ENCODE measurements at regions not wholly inside any gene's neighbourhood (a gene's known extent, or its start where the extent isn't known, plus 50 kb on each side); places are given as distances from the start of the nearest gene placed in this dataset.
A peak's percentile ranks its signal among the peaks of the same experiment; 100 is the strongest.
"Not testable (repeated sequence)": the region's sequence is repeated elsewhere in the genome, so short reads cannot be mapped to it uniquely, and the experiment has no call there.

DNA sequence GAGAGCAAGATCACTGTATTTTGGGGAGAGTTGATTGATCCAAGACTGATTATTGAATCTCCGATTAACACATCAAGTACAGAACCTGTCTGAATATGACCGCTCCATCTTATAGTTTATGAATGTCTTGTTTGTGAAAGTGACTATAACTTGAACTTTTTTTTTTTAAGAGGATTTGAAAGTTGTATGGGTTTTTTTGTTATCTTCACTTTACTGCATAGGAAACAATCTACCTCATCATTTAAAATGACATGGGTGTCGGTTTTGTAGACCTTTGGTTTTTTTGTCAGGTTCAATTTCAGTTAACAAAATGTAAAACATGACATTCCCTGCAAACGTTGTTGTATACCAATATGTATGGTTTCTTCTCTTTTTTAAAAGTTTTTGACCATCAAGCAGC, 103.0 kb upstream of the NUDT6 start:
- H3K36me3 ChIP-seq (ENCODE audit: control insufficient read depth in 2 of 2, insufficient read depth in 2 of 2, low read length in 1 of 2), result no peaks in the 10 kb centered on the region
- ChIA-PET CTCF (no interaction called here), POLR2A (no interaction called here), SMC1A (ENCODE audit: uncharacterized antibody, unreplicated experiment) (no interaction called here), RAD21 (ENCODE audit: unreplicated experiment) (no interaction called here)
- no peaks in the 10 kb centered on the region for H3K9me3 ChIP-seq (replicated peaks; ENCODE audit: control insufficient read depth, insufficient read depth, low read length)
- no peak overlapping the region for H3K4me3 ChIP-seq
- 65% methylated on average over 4 of the region's 4 CpGs for WGBS (ENCODE audit: insufficient coverage, insufficient replicate concordance, low lambda C conversion rate, missing lambda C conversion rate)
- no peak overlapping the region for H3K4me2 ChIP-seq (ENCODE audit: control insufficient read depth, insufficient read depth)
- no peaks in the 10 kb centered on the region for H3K79me2 ChIP-seq (ENCODE audit: control insufficient read depth, insufficient read depth, low read length)
- no TSS peak for BruUV-seq (replicated peaks)
- H3K9ac ChIP-seq (ENCODE audit: control insufficient read depth, insufficient read depth, low read length), result no peak overlapping the region
- no peak for FAIRE-seq
- H3K27me3 ChIP-seq (replicated peaks in 1 of 2; ENCODE audit: control insufficient read depth in 2 of 2, insufficient read depth in 2 of 2, low read length in 1 of 2), result no peaks in the 10 kb centered on the region
- ATAC-seq, result no peak
- intact Hi-C loops (cut with micrococcal nuclease; ENCODE audit: unreplicated experiment) (no loop called here), in situ Hi-C loops (cut with MboI) (no loop called here)
- H2AFZ ChIP-seq (ENCODE audit: control insufficient read depth, low read depth, low read length), result no peak overlapping the region
- H4K20me1 ChIP-seq (ENCODE audit: control insufficient read depth, insufficient read depth), result no peaks in the 10 kb centered on the region
- no peaks in the 10 kb centered on the region for H3K4me1 ChIP-seq (ENCODE audit: control insufficient read depth, insufficient read depth, low read length)
- DNase-seq (ENCODE audit: low read depth, low spot score), result no peak
- no peak for TF ChIP-seq ZZZ3 (IDR thresholded peaks at IDR 0.05; ENCODE audit: control insufficient read depth, insufficient read length, low read depth)
- no peak for TF ChIP-seq KLF5 (IDR thresholded peaks at IDR 0.05; ENCODE audit: partially characterized antibody)
- no peak for TF ChIP-seq SREBF1 (IDR thresholded peaks at IDR 0.05; ENCODE audit: low read length)
- no peak for TF ChIP-seq ZNF207 (IDR thresholded peaks at IDR 0.05; ENCODE audit: borderline replicate concordance)
- TF ChIP-seq RAD51 (IDR thresholded peaks at IDR 0.05), result no peak
- no peak for TF ChIP-seq PAX8 (IDR thresholded peaks at IDR 0.05)
- TF ChIP-seq, protein P1, sequence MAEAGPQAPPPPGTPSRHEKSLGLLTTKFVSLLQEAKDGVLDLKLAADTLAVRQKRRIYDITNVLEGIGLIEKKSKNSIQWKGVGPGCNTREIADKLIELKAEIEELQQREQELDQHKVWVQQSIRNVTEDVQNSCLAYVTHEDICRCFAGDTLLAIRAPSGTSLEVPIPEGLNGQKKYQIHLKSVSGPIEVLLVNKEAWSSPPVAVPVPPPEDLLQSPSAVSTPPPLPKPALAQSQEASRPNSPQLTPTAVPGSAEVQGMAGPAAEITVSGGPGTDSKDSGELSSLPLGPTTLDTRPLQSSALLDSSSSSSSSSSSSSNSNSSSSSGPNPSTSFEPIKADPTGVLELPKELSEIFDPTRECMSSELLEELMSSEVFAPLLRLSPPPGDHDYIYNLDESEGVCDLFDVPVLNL (IDR thresholded peaks at IDR 0.05; ENCODE audit: low read depth, low read length), result no peak
- TF ChIP-seq RCOR1 (conservative IDR thresholded peaks at IDR 0.05; ENCODE audit: low read depth, low read length), result no peak
- TF ChIP-seq TAF1 (IDR thresholded peaks at IDR 0.05; ENCODE audit: borderline replicate concordance, low read depth, low read length), result no peak
- no peak for TF ChIP-seq NBN (IDR thresholded peaks at IDR 0.05)
- TF ChIP-seq STAT1 (conservative IDR thresholded peaks at IDR 0.05), result no peak
- no peak for TF ChIP-seq BHLHE40 (IDR thresholded peaks at IDR 0.05; ENCODE audit: borderline replicate concordance in 1 of 2, low read depth in 2 of 2, low read length in 1 of 2)
- no peak overlapping the region for H3K27ac ChIP-seq (ENCODE audit: control insufficient read depth, insufficient read depth)

DNA sequence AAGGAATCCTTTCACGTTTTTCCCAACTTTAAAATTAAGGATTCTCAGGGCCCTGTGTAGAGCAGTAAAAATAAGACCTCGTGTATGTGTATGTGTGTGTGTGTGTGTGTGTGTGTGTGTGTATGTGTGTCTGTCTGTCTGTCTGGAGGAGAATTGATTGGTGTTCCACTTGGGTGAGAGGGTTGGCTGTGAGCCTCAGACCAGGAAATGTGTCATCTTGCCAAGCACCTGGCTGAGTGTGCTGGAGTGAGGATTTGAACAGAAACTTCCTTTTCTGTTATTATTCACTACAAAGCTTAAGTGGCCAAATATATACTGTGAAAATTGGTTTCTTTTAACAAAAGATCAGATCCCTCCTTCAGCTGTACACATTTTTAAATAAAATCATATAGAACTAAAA, 103.6 kb upstream of the NUDT6 start:
- H3K36me3 ChIP-seq (ENCODE audit: control insufficient read depth in 2 of 2, insufficient read depth in 2 of 2, low read length in 1 of 2); H3K4me2 ChIP-seq (ENCODE audit: control insufficient read depth, insufficient read depth); in situ Hi-C loops (cut with MboI); H3K27me3 ChIP-seq (replicated peaks in 1 of 2; ENCODE audit: control insufficient read depth in 2 of 2, insufficient read depth in 2 of 2, low read length in 1 of 2); BruUV-seq (replicated peaks); H3K27ac ChIP-seq (ENCODE audit: control insufficient read depth, insufficient read depth); H3K79me2 ChIP-seq (ENCODE audit: control insufficient read depth, insufficient read depth, low read length); H3K4me1 ChIP-seq (ENCODE audit: control insufficient read depth, insufficient read depth, low read length); FAIRE-seq; H2AFZ ChIP-seq (ENCODE audit: control insufficient read depth, low read depth, low read length); H4K20me1 ChIP-seq (ENCODE audit: control insufficient read depth, insufficient read depth); CTCF ChIA-PET; H3K9me3 ChIP-seq (replicated peaks; ENCODE audit: control insufficient read depth, insufficient read depth, low read length); H3K9ac ChIP-seq (ENCODE audit: control insufficient read depth, insufficient read depth, low read length); RAD21 ChIA-PET (ENCODE audit: unreplicated experiment); intact Hi-C loops (cut with micrococcal nuclease; ENCODE audit: unreplicated experiment); H3K4me3 ChIP-seq: not testable (repeated sequence)
- POLR2A ChIA-PET, result interaction anchor here (0.9 kb wide), 1 partner anchor 12 kb away, joined by 3 read pairs; no protein-coding TSS in a partner anchor
- ATAC-seq (peak; percentile 56; the same call in 2 of the 3 replicates), DNase-seq (ENCODE audit: low read depth, low spot score) (peak; percentile 3)
- SMC1A ChIA-PET (ENCODE audit: uncharacterized antibody, unreplicated experiment), result interaction anchor here (0.7 kb wide), 1 partner anchor 208 kb away, joined by 3 read pairs; no protein-coding TSS in a partner anchor
- WGBS (ENCODE audit: insufficient coverage, insufficient replicate concordance, low lambda C conversion rate, missing lambda C conversion rate), result 32% methylated on average over 2 of the region's 2 CpGs
